H9 (cell line): ENCODE measurements at regions not wholly inside any gene's neighbourhood (a gene's known extent, or its start where the extent isn't known, plus 50 kb on each side); places are given as distances from the start of the nearest gene placed in this dataset.

Experiments
- DNase-seq: peaks from one replicate; pipeline ENCODE4 v3.0.0-alpha.2; 2017
- H2AFZ ChIP-seq: one replicate; pipeline ENCODE4 v1.6.1; 2013; ENCODE audit warnings: mild to moderate bottlenecking, low read length, control low read depth, moderate library complexity
- H2AK5ac ChIP-seq: 2 replicates; pipeline ENCODE4 v1.6.1; 2013; ENCODE audit warnings: low read length, control low read depth, mixed read lengths; ENCODE audit not compliant: insufficient read length
- H2BK120ac ChIP-seq: one replicate; pipeline ENCODE4 v1.6.1; 2013; ENCODE audit warnings: low read depth, mild to moderate bottlenecking, low read length, control low read depth, inconsistent platforms; ENCODE audit not compliant: poor library complexity, severe bottlenecking
- H2BK12ac ChIP-seq: 2 replicates; pipeline ENCODE4 v1.6.1; 2013; ENCODE audit warnings: low read length, control low read depth, mixed read lengths, low read depth; ENCODE audit not compliant: insufficient read length
- H2BK15ac ChIP-seq: 2 replicates; pipeline ENCODE4 v1.6.1; 2013; ENCODE audit warnings: low read depth, low read length, control low read depth
- H2BK20ac ChIP-seq: one replicate; pipeline ENCODE4 v1.6.1; 2013; ENCODE audit warnings: low read depth, mild to moderate bottlenecking, low read length, control low read depth, inconsistent platforms; ENCODE audit not compliant: poor library complexity, severe bottlenecking
- H2BK5ac ChIP-seq: 2 replicates; pipeline ENCODE4 v1.6.1; 2013; ENCODE audit warnings: low read length, control low read depth, mixed read lengths; ENCODE audit not compliant: insufficient read length
- H3K14ac ChIP-seq: 2 replicates; pipeline ENCODE4 v1.6.1; 2013; ENCODE audit warnings: low read length, control low read depth; ENCODE audit not compliant: insufficient read depth
- H3K18ac ChIP-seq: 2 replicates; pipeline ENCODE4 v1.6.1; 2013; ENCODE audit warnings: low read depth, mild to moderate bottlenecking, mixed read lengths, low read length, control low read depth; ENCODE audit not compliant: insufficient read length
- H3K23ac ChIP-seq: 2 replicates; pipeline ENCODE4 v1.6.1; 2013; ENCODE audit warnings: low read length, control low read depth, mixed read lengths, low read depth; ENCODE audit not compliant: insufficient read length
- H3K23me2 ChIP-seq: 2 replicates; pipeline ENCODE4 v1.6.1; 2013; ENCODE audit warnings: low read depth, mild to moderate bottlenecking, mixed read lengths, low read length, control low read depth; ENCODE audit not compliant: insufficient read length, poor library complexity, severe bottlenecking
- H3K27ac ChIP-seq: 2 replicates; pipeline ENCODE4 v1.5.1; 2013; ENCODE audit warnings: low read length, control low read depth, mixed read lengths, low read depth; ENCODE audit not compliant: insufficient read length
- H3K27me3 ChIP-seq: 2 replicates; pipeline ENCODE4 v1.6.1; 2013; ENCODE audit warnings: low read length, control low read depth, inconsistent platforms; ENCODE audit not compliant: insufficient read depth
- H3K4ac ChIP-seq: 2 replicates; pipeline ENCODE4 v1.6.1; 2013; ENCODE audit warnings: low read depth, mild to moderate bottlenecking, control low read depth, inconsistent platforms, low read length, moderate library complexity
- H3K4me1 ChIP-seq: 2 replicates; pipeline ENCODE4 v1.6.1; 2013; ENCODE audit warnings: low read length, control low read depth, inconsistent platforms; ENCODE audit not compliant: insufficient read depth
- H3K4me2 ChIP-seq: 2 replicates; pipeline ENCODE4 v1.6.1; 2013; ENCODE audit warnings: low read length, control low read depth, mixed read lengths; ENCODE audit not compliant: insufficient read length, insufficient read depth
- H3K56ac ChIP-seq: 2 replicates; pipeline ENCODE4 v1.6.1; 2013; ENCODE audit warnings: low read depth, mild to moderate bottlenecking, mixed read lengths, low read length, control low read depth; ENCODE audit not compliant: insufficient read length
- H3K79me1 ChIP-seq: 2 replicates; pipeline ENCODE4 v1.6.1; 2013; ENCODE audit warnings: low read depth, mild to moderate bottlenecking, moderate library complexity, low read length, control low read depth, inconsistent platforms; ENCODE audit not compliant: insufficient read depth, poor library complexity, severe bottlenecking
- H3K79me2 ChIP-seq: 2 replicates; pipeline ENCODE4 v1.6.1; 2013; ENCODE audit warnings: low read length, control low read depth, inconsistent platforms; ENCODE audit not compliant: insufficient read depth
- H3K9ac ChIP-seq: 2 replicates; pipeline ENCODE4 v1.6.1; 2013; ENCODE audit warnings: low read length, control low read depth, mixed read lengths; ENCODE audit not compliant: insufficient read length; ENCODE audit errors: extremely low read depth
- H3K9me3 ChIP-seq: one replicate; pipeline ENCODE4 v1.6.1; 2013; ENCODE audit warnings: low read depth, low read length, inconsistent platforms; ENCODE audit not compliant: control insufficient read depth
- H3T11ph ChIP-seq: one replicate; pipeline ENCODE4 v1.6.1; 2013; ENCODE audit warnings: mild to moderate bottlenecking, low read length, control low read depth, inconsistent platforms
- H4K20me1 ChIP-seq: one replicate; pipeline ENCODE4 v1.6.1; 2013; ENCODE audit not compliant: control insufficient read depth, insufficient read length, insufficient read depth
- H4K5ac ChIP-seq: 2 replicates; pipeline ENCODE4 v1.6.1; 2013; ENCODE audit warnings: low read depth, mild to moderate bottlenecking, mixed read lengths, low read length, control low read depth; ENCODE audit not compliant: insufficient read length
- H4K8ac ChIP-seq: replicated peaks from 2 replicates; pipeline ENCODE4 v1.6.1; 2013; ENCODE audit warnings: low read length, control low read depth, mixed read lengths, low read depth; ENCODE audit not compliant: insufficient read length
- H4K91ac ChIP-seq: 2 replicates; pipeline ENCODE4 v1.6.1; 2013; ENCODE audit warnings: low read depth, mild to moderate bottlenecking, moderate library complexity, mixed read lengths, low read length, control low read depth; ENCODE audit not compliant: insufficient read length
- H3K27ac Mint-ChIP-seq, 3 experiments: 2 replicates in 2 of 3; 3 replicates in 1 of 3; pipeline ENCODE4 v1.8.0; 2020 to 2021; ENCODE audit warnings: mixed read lengths in 3 of 3, mild to moderate bottlenecking in 1 of 3, moderate library complexity in 1 of 3
- H3K27me3 Mint-ChIP-seq: 2 replicates; pipeline ENCODE4 v1.8.0; 2021; ENCODE audit warnings: low read depth, mild to moderate bottlenecking, moderate library complexity, mixed read lengths
- H3K36me3 Mint-ChIP-seq, 3 experiments: 2 replicates in 2 of 3; 3 replicates in 1 of 3; pipeline ENCODE4 v1.8.0; 2020 to 2021; ENCODE audit warnings: low read depth in 3 of 3, mixed read lengths in 3 of 3; ENCODE audit not compliant: insufficient read depth in 1 of 3
- H3K4me1 Mint-ChIP-seq, 2 experiments: 2 replicates each; pipeline ENCODE4 v1.8.0; 2020; ENCODE audit warnings: mixed read lengths in 2 of 2
- H3K4me3 Mint-ChIP-seq, 2 experiments: 2 replicates in 1 of 2; 3 replicates in 1 of 2; pipeline ENCODE4 v1.8.0; 2020 to 2021; ENCODE audit warnings: mild to moderate bottlenecking in 2 of 2, mixed read lengths in 2 of 2, moderate library complexity in 1 of 2
- H3K9me3 Mint-ChIP-seq, 2 experiments: 2 replicates in 1 of 2; 3 replicates in 1 of 2; pipeline ENCODE4 v1.8.0; 2020; ENCODE audit warnings: mild to moderate bottlenecking in 2 of 2, mixed read lengths in 2 of 2, moderate library complexity in 1 of 2
- WGBS: extraction: QIAGEN DNeasy Blood & Tissue Kit; methylation state at CpG from one replicate; pipeline ENCODE4 v1.1.7; 2013; ENCODE audit warnings: missing lambda C conversion rate, low lambda C conversion rate, mixed read lengths; ENCODE audit not compliant: insufficient read length; ENCODE audit errors: extremely low coverage; 5-methylcytosine and 5-hydroxymethylcytosine counted together
- TF ChIP-seq, protein P1 (sequence below): fragments of 200-600 bp; sonication (generic); conservative IDR thresholded peaks from 3 replicates; pipeline ENCODE4 v1.8.0; 2021; ENCODE audit warnings: antibody characterized with exemption, mild to moderate bottlenecking

DNA sequence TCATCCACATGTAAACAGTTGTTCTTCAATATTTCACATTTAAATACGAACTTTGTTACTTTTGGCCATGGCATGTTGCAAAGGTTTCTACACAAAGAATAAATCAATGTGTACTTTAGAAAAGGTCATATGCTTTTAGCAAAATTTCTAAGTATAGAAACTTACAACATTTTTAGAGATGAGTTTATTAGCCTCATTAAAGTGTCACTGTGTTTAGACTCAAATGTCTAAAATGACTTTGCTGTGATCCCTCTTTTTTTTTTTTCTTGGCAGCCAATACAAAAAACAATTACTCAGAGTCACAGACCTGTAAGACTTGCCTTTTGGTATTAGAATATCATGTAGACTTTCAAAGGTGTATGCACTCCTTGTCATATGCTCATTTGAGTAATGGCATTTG is 349.3 kb upstream of the KIAA1217 start:
- Histone ChIP-seq H3K14ac (no peak overlapping the region), H2BK5ac (no peak overlapping the region), H3K18ac (no peak overlapping the region), H4K20me1 (no peaks in the 10 kb centered on the region), H3K9ac (no peak overlapping the region), H4K5ac (no peak overlapping the region), H2AK5ac (no peak overlapping the region), H2BK15ac (no peak overlapping the region), H3K79me2 (no peaks in the 10 kb centered on the region), H3K23me2 (no peaks in the 10 kb centered on the region), H3K27me3 (no peaks in the 10 kb centered on the region), H3K4me1 (no peaks in the 10 kb centered on the region), H2BK12ac (no peak overlapping the region), H4K8ac (no peak overlapping the region), H3K23ac (no peak overlapping the region), H2AFZ (no peak overlapping the region), H3T11ph (no peak overlapping the region), H2BK120ac (no peak overlapping the region), H4K91ac (no peak overlapping the region), H3K9me3 (peaks cover 6% of the 10 kb centered on the region), H3K27ac (no peak overlapping the region), H3K56ac (no peak overlapping the region), H3K4ac (no peak overlapping the region), H3K79me1 (no peaks in the 10 kb centered on the region), H2BK20ac (no peak overlapping the region), H3K4me2 (no peak overlapping the region)
- Mint-ChIP-seq H3K4me1 (no peaks in the 10 kb centered on the region), H3K27me3 (no peaks in the 10 kb centered on the region; the same call in 1 of the 2 replicates), H3K9me3 (peaks cover 29% of the 10 kb centered on the region in 2 experiments), H3K27ac (no peak overlapping the region), H3K4me3 (no peak overlapping the region), H3K36me3 (peaks cover 4 to 12% (median 12%) of the 10 kb centered on the region in 3 experiments; a peak in 6 of 7 replicates)
- DNase-seq, result no peak
- no CpG with 5 or more reads among the region's 1 CpG for WGBS
- TF ChIP-seq, protein P1, sequence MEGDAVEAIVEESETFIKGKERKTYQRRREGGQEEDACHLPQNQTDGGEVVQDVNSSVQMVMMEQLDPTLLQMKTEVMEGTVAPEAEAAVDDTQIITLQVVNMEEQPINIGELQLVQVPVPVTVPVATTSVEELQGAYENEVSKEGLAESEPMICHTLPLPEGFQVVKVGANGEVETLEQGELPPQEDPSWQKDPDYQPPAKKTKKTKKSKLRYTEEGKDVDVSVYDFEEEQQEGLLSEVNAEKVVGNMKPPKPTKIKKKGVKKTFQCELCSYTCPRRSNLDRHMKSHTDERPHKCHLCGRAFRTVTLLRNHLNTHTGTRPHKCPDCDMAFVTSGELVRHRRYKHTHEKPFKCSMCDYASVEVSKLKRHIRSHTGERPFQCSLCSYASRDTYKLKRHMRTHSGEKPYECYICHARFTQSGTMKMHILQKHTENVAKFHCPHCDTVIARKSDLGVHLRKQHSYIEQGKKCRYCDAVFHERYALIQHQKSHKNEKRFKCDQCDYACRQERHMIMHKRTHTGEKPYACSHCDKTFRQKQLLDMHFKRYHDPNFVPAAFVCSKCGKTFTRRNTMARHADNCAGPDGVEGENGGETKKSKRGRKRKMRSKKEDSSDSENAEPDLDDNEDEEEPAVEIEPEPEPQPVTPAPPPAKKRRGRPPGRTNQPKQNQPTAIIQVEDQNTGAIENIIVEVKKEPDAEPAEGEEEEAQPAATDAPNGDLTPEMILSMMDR, result no peak
